ENCODE measurements at regions not wholly inside any gene's neighbourhood (a gene's known extent, or its start where the extent isn't known, plus 50 kb on each side); places are given as distances from the start of the nearest gene placed in this dataset.

GRCh38 chr4:101400096-101400495 is 52.8 kb upstream of the PPP3CA start:
- Histone ChIP-seq H3K9me3 (replicated peaks; ENCODE audit: control insufficient read depth, insufficient read depth, low read length) (no peaks in the 10 kb centered on the region), H3K27me3 (replicated peaks in 1 of 2; ENCODE audit: control insufficient read depth in 2 of 2, insufficient read depth in 2 of 2, low read length in 1 of 2) (no peaks in the 10 kb centered on the region), H3K4me1 (ENCODE audit: control insufficient read depth, insufficient read depth, low read length) (no peaks in the 10 kb centered on the region), H2AFZ (ENCODE audit: control insufficient read depth, low read depth, low read length) (no peak overlapping the region), H3K4me2 (ENCODE audit: control insufficient read depth, insufficient read depth) (no peak overlapping the region), H3K79me2 (ENCODE audit: control insufficient read depth, insufficient read depth, low read length) (no peaks in the 10 kb centered on the region), H4K20me1 (ENCODE audit: control insufficient read depth, insufficient read depth) (no peaks in the 10 kb centered on the region), H3K27ac (ENCODE audit: control insufficient read depth, insufficient read depth) (no peak overlapping the region), H3K9ac (ENCODE audit: control insufficient read depth, insufficient read depth, low read length) (no peak overlapping the region), H3K36me3 (ENCODE audit: control insufficient read depth in 2 of 2, insufficient read depth in 2 of 2, low read length in 1 of 2) (no peaks in the 10 kb centered on the region), H3K4me3 (no peak overlapping the region)
- ChIA-PET CTCF (no interaction called here), RAD21 (ENCODE audit: unreplicated experiment) (no interaction called here), SMC1A (ENCODE audit: uncharacterized antibody, unreplicated experiment) (interaction anchor here (0.7 kb wide), 1 partner anchor 11 kb away, joined by 4 read pairs; no protein-coding TSS in a partner anchor), POLR2A (no interaction called here)
- 47% methylated on average over 3 of the region's 3 CpGs for WGBS (ENCODE audit: insufficient coverage, insufficient replicate concordance, low lambda C conversion rate, missing lambda C conversion rate)
- BruUV-seq (replicated peaks), result no TSS peak
- TF ChIP-seq FOXM1 (IDR thresholded peaks at IDR 0.05; ENCODE audit: low read depth, low read length) (no peak), RAD21 (IDR thresholded peaks at IDR 0.05; ENCODE audit: insufficient read depth, low read depth, low read length) (no peak), CEBPZ (IDR thresholded peaks at IDR 0.05; ENCODE audit: low read depth, low read length) (no peak), NR2C2 (IDR thresholded peaks at IDR 0.05; ENCODE audit: borderline replicate concordance, control insufficient read depth, insufficient read length, low read depth) (no peak), NFIC (IDR thresholded peaks at IDR 0.05; ENCODE audit: low read depth, low read length) (no peak), MAX (IDR thresholded peaks at IDR 0.05; ENCODE audit: low read depth, low read length) (no peak), POLR2AphosphoS5 (IDR thresholded peaks at IDR 0.05; ENCODE audit: low read length) (no peak), KDM1A (IDR thresholded peaks at IDR 0.05; ENCODE audit: borderline replicate concordance) (no peak), NFYB (IDR thresholded peaks at IDR 0.05; ENCODE audit: insufficient read depth, low read depth, low read length) (no peak), SREBF1 (IDR thresholded peaks at IDR 0.05; ENCODE audit: low read length) (no peak), CREM (IDR thresholded peaks at IDR 0.05; ENCODE audit: low read depth) (no peak), NRF1 (conservative IDR thresholded peaks at IDR 0.05; ENCODE audit: low read depth, low read length) (no peak), SRF (IDR thresholded peaks at IDR 0.05; ENCODE audit: low read depth in 2 of 2, low read length in 2 of 2) (no peak), ZNF207 (IDR thresholded peaks at IDR 0.05; ENCODE audit: borderline replicate concordance) (no peak), EGR1 (IDR thresholded peaks at IDR 0.05; ENCODE audit: borderline replicate concordance in 1 of 2, low read depth in 2 of 2, low read length in 2 of 2) (no peak), ZBTB33 (IDR thresholded peaks at IDR 0.05) (no peak), BMI1 (IDR thresholded peaks at IDR 0.05; ENCODE audit: borderline replicate concordance) (no peak), ATF7 (IDR thresholded peaks at IDR 0.05; ENCODE audit: low read depth) (no peak)
- in situ Hi-C loops (cut with MboI) (no loop called here), intact Hi-C loops (cut with micrococcal nuclease; ENCODE audit: unreplicated experiment) (no loop called here)
- ATAC-seq (no peak), FAIRE-seq (no peak), DNase-seq (ENCODE audit: low read depth, low spot score) (no peak)
